H54 (cell line): ENCODE measurements at regions not wholly inside any gene's neighbourhood (a gene's known extent, or its start where the extent isn't known, plus 50 kb on each side); places are given as distances from the start of the nearest gene placed in this dataset.

Source experiments
- DNase-seq: peaks from one replicate; pipeline ENCODE4 v3.0.0; 2011; ENCODE audit warnings: low spot score, mixed read lengths; ENCODE audit not compliant: insufficient read length
- FAIRE-seq: peaks from 3 replicates; lab custom pipeline; 2011; peaks lifted over from hg19 to GRCh38; lab: Jason Lieb, UNC
- POLR2A ChIP-seq: IDR thresholded peaks from 2 replicates; pipeline ENCODE4 v1.6.1; 2011; ENCODE audit warnings: low read depth, mild to moderate bottlenecking, low read length

DNA sequence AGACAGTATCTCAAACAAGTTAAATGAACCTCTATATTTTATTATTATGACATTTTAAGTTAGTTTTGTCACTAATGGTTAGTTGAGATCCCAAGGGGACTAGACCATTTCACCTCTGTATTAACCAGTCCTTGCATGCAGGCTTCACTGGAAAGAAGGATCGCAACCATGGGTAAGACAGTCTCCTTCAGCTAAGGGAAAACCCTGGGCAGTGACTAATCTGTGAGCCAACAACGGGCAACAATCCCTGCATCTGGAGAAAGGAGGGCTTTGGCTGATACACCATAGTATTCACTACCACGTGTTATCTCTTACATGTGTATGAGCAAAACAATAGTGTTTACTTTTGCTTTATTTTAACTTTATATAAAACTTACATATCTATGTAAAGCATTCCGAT lies 708.8 kb upstream of the CHRM3 start:
- FAIRE-seq: peak; percentile 53
- no peak for TF ChIP-seq POLR2A
- DNase-seq: no peak

DNA sequence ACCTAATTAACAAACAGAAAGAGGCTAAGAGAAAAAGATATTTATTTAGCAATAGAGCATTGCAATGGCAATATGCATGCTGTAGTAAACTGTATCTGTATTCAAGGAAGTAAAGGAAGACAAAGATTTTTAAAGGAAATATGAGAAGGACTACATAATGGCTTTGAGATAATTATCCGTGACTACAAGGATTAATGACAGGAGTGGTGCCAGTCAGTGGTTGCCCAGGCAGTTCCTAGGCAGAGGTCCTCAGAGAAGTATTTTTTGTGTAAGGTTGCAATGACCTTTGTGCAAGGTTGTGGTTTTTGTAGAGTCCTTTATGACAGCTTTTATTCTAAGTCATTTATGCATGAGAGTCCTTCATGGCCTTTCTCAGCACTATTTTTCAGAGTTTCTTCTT lies 711.1 kb upstream of the CHRM3 start:
- no peak for TF ChIP-seq POLR2A
- FAIRE-seq: no peak
- no peak for DNase-seq

DNA sequence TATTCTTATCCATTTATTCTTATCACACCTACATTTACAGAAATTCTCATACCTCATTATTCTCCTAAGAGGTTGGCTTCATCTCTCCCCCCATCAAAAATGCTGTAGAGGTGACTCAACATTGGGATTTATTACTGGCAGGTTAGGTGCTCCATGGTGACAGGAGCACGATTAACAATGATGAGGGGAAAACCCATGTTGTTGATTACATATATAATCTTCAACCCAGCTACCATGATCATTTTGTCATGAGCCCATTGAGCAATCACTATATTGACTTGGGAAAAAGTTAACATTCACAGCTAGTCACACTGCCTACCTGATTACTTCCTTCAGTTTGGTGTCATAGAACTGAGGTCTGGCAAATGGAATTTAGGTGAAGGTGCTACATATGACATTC lies 712.1 kb upstream of the CHRM3 start:
- FAIRE-seq: no peak
- no peak for DNase-seq
- no peak for TF ChIP-seq POLR2A

GRCh38 chr1:238673561-238673960 lies 712.8 kb upstream of the CHRM3 start:
- no peak for DNase-seq
- TF ChIP-seq POLR2A: no peak
- no peak for FAIRE-seq

- no peak for FAIRE-seq
Measured at GRCh38 chr1:238672806-238673205, 713.6 kb upstream of the CHRM3 start.

DNA sequence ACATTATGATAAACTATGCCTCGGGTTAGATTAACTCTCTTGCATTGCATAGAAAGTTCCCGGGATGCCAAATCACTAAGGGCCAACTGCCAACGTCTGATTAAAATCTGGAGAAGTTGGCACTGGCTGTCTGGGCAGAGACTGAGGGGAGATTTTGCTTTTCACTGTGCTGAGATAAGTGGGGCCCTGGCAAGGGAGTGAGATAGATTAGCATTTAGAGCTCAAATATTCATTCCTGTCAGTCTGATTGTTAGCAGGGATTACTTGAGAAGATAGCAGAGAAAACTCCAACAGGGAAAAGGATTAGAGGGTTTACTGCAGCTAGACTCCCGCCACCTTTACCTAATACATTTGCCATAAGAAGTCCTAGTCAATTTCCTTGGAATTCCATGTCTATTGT lies 714.1 kb upstream of the CHRM3 start:
- peak; percentile 11 for FAIRE-seq

More at GRCh38 chr1:238672806-238673205, 713.6 kb upstream of the CHRM3 start:
- no peak for TF ChIP-seq POLR2A
- DNase-seq: no peak

GRCh38 chr1:238664139-238664538 lies 722.2 kb upstream of the CHRM3 start:
- FAIRE-seq (no peak), DNase-seq (no peak)
- TF ChIP-seq POLR2A: no peak

More for the DNA sequence above, 714.1 kb upstream of the CHRM3 start:
- DNase-seq: no peak
- TF ChIP-seq POLR2A: no peak

DNA sequence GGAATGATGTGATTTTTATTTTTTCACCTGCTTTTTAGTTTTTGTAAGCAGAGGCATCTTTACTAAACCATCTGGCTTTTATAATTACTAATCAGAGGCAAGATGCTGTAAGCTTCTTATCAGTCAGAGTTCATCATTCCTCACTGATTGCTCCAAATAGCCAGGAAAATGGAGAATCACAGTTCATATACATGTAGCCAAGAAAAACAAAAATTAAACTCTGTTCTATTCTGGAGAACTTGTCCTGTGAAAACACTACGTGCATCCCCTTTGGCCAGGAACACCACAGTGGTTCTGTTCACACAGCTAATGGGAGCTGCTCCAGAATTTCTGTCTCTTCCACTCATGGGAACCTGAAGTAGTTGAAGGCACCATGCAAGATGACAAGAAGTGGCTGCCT lies 725.5 kb upstream of the CHRM3 start:
- DNase-seq (no peak), FAIRE-seq (no peak)
- TF ChIP-seq POLR2A: no peak

DNA sequence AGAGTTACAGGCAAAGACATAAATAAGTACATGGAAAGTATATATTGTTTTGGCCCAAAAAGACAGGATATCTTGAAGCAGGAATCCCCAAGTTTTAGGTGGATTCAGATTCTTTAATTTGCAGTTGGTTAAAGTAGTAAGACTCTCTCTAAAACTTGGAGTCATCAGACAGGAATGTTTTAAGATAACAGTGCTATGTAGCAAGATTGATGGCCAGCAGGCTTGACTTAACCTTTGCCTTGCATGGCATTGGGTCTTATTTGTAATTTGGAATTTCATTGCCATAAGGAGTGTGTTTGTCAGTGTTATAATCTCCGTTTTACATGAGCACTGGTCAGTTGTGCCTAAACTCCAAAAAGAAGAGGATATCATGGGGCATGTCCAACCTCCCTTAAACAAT lies 727.6 kb upstream of the CHRM3 start:
- DNase-seq (no peak), FAIRE-seq (peak; percentile 93)
- no peak for TF ChIP-seq POLR2A

DNA sequence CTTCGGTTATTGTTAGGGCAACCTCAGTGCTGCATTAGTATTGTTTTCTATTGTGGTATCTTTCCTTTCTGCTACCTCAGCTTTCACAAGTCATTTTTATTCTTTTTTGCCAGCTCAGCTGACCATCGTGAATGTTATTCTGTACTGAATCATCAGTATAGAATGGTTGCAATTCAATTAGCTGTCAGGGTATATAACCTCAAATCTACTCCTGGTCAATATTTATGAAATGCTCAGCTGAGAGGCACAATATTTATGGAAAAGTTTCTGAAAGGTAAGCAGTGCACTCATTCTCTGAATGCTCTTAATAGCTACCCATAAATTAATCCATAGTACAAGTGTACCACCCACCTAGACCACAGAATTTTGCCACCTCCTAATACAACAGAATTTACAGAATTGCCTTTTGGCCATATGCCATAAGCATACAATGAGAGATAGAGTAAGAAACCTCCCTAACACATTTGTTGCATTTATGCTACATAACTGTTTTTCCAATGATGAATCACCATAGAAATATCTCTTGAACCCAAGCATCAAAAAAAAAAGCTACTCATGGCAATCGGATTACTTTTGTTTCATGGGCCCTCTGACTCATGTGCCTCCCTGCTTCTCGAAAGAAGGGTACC lies 732.6 kb upstream of the CHRM3 start:
- no peak for TF ChIP-seq POLR2A
- FAIRE-seq (peak; percentile 97), DNase-seq (no peak)

DNA sequence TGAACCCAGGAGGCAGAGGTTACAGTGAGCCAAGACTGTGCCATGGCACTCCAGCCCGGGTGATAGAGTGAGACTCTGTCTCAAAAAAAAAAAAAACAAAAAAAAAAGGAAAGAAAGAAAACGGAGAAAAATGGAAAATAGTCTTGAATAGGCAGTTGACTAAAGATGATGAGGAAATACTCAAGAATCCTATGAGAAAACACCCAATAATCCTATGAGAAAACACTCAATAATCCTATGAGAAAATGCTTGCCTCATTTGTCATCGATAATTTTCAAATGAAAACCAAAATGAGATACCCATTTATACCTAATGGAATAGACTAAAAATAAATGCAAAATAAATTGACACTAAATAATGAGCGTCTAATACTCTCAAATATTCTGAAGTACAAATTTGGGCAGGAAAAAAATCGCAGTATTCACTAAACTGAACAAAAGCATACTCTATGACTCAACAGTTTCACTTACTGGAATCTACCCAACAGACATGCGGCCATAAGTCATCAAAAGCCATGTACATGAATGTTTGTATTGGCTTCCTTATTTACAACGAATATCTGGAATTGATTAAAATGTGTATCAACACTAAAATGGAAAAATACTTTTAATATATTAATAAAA lies 733.9 kb upstream of the CHRM3 start:
- TF ChIP-seq POLR2A: no peak
- no peak for DNase-seq
- peak; percentile 27 for FAIRE-seq

- TF ChIP-seq POLR2A: no peak
- DNase-seq (no peak), FAIRE-seq (peak; percentile 55)
Measured at GRCh38 chr1:238649200-238649599, 737.2 kb upstream of the CHRM3 start.

- peak; percentile 6 for FAIRE-seq
- no peak for DNase-seq
- no peak for TF ChIP-seq POLR2A
Measured at GRCh38 chr1:238648751-238649150, 737.6 kb upstream of the CHRM3 start.

GRCh38 chr1:238648296-238648695 lies 738.1 kb upstream of the CHRM3 start:
- DNase-seq: no peak
- no peak for TF ChIP-seq POLR2A
- no peak for FAIRE-seq

DNA sequence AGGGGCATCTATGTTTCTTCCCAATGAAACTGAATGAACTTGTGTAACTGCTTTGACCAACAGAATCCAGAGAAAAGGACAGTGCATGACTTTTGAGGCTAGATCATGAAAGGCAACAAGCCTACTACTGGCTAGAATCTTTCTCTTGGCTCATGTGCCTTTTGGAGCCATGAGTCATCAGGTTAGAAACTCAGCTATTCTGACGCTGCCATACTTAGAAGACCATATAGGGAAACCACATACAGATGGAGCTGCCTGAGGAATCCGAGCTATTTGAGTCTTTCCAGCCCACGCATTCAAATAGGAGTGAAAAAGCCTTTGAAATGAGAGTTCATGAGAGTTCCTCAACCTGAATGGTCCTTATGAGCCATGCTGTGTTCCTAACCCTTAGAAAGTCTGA lies 738.5 kb upstream of the CHRM3 start:
- FAIRE-seq (peak; percentile 92), DNase-seq (no peak)
- no peak for TF ChIP-seq POLR2A

DNA sequence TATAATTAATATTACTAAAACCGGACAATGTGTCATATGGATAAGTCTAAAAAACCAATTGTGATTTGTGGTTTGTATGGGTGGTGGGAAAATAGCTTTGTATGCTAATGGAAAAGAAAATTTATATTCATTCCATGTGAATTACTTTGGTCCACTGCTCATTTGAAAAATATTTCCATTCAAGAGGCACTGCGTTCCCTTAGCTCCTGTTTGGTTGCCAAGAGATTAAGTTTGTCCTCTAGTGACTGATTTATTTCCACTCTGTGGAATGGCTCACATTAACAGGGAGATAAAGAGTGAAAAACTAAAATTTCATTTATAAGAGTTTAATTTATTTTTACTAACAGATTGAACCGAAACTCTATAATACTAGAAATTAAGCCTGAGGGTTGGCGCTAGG lies 744.1 kb upstream of the CHRM3 start:
- DNase-seq (no peak), FAIRE-seq (no peak)
- no peak for TF ChIP-seq POLR2A
